Right lobe of liver (tissue), 4 donors: ENCODE measurements at regions not wholly inside any gene's neighbourhood (a gene's known extent, or its start where the extent isn't known, plus 50 kb on each side); places are given as distances from the start of the nearest gene placed in this dataset.

Experiments
- POLR2A ChIP-seq: fragments of 450-650 bp; IDR thresholded peaks from one replicate; pipeline ENCODE4 v1.6.1; 2017; ENCODE audit warnings: antibody characterized with exemption, mild to moderate bottlenecking
- TF ChIP-seq, protein P1 (sequence below), 4 donors: fragments of 200-600 bp in 3 of 4; fragments of 450-650 bp in 1 of 4; IDR thresholded peaks; one replicate each; pipeline versions ENCODE4 v1.5.1 to v1.8.0; 2016 to 2022; ENCODE audit warnings: antibody characterized with exemption in 4 of 4, mild to moderate bottlenecking in 2 of 4
- donor health status: DM: no; HTN: no; CAD: no.
- donor health status: DM: no; HTN: no; CAD: no.
- donor health status: DM: no; HTN: yes; CAD: no.

- TF ChIP-seq, protein P1, sequence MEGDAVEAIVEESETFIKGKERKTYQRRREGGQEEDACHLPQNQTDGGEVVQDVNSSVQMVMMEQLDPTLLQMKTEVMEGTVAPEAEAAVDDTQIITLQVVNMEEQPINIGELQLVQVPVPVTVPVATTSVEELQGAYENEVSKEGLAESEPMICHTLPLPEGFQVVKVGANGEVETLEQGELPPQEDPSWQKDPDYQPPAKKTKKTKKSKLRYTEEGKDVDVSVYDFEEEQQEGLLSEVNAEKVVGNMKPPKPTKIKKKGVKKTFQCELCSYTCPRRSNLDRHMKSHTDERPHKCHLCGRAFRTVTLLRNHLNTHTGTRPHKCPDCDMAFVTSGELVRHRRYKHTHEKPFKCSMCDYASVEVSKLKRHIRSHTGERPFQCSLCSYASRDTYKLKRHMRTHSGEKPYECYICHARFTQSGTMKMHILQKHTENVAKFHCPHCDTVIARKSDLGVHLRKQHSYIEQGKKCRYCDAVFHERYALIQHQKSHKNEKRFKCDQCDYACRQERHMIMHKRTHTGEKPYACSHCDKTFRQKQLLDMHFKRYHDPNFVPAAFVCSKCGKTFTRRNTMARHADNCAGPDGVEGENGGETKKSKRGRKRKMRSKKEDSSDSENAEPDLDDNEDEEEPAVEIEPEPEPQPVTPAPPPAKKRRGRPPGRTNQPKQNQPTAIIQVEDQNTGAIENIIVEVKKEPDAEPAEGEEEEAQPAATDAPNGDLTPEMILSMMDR (IDR thresholded peaks at IDR 0.05) = no peak
- TF ChIP-seq POLR2A = no peak
These were observed 443.7 kb downstream of the UTRN start for GRCh38 chr6:144728804-144729203.
